ENCODE measurements at regions not wholly inside any gene's neighbourhood (a gene's known extent, or its start where the extent isn't known, plus 50 kb on each side); places are given as distances from the start of the nearest gene placed in this dataset.
"Not testable (repeated sequence)": the region's sequence is repeated elsewhere in the genome, so short reads cannot be mapped to it uniquely, and the experiment has no call there.

DNA sequence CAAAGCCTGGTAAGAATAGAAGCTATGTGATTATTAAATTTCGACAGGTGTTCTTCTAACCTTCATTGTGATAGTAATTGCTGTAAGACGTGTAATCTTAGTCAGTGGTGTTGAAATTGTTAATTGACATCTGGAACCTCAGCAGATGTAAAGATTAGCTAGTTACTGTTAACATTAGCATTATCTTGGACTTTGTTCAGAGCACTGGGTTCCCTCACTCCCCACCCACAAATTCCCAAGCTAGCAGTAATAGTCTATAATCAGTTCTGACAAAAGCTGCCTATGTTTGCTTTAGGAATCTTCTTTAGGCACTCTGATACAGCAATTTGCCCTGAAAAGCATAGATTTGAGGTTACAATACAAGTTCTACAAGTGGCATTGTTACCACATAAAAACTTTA is 233.7 kb downstream of the EN1 start:
- no peak for DNase-seq (ENCODE audit: low read depth in 2 of 2)

DNA sequence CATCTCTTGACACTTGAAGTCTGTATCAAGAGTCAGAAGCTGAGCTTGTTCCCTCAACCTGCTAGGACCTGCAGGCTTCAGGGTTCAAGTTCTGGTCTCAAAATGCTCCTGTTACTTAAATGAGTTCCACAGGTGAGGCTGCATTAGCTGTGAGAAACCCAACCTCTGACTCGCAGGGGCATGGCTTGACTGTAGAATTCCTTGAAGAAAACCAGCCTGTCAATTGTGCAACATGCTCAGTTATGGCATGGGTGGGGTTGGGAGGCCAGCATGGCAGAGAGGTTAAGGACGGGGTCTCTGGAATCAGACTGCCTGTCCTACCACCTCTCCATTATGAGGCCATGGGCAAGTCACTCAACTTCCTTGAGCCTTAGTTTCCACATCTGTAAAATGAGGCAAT is 235.8 kb downstream of the EN1 start:
- DNase-seq (ENCODE audit: low read depth in 2 of 2): no peak

- DNase-seq (ENCODE audit: low read depth in 2 of 2): no peak
Observed at GRCh38 chr2:118609138-118609537, 238.3 kb downstream of the EN1 start.

GRCh38 chr2:118607641-118608040 is 239.8 kb downstream of the EN1 start:
- DNase-seq (ENCODE audit: low read depth in 2 of 2): no peak

DNA sequence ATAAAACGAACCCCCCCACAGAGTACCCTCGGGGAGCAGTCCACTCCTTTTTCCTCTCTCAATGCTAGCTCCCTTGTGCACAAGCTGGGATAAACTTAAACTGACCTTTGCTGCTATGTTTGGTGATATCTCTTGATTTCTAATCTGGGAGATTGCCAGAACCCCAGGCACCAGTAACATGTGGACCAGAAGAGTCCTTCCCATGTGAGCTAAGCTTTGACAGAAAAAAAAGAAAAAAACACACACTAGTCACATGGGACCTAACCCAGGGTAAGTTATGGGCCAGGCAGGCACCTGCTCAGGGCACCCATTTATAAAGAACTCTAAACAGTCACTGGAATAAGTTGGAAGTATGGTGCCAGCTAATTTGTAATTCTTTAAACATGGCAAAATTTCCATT is 242.6 kb downstream of the EN1 start:
- no peak for DNase-seq (ENCODE audit: low read depth in 2 of 2)

GRCh38 chr2:118604371-118604770 is 243.1 kb downstream of the EN1 start:
- DNase-seq (ENCODE audit: low read depth in 2 of 2): no peak

DNA sequence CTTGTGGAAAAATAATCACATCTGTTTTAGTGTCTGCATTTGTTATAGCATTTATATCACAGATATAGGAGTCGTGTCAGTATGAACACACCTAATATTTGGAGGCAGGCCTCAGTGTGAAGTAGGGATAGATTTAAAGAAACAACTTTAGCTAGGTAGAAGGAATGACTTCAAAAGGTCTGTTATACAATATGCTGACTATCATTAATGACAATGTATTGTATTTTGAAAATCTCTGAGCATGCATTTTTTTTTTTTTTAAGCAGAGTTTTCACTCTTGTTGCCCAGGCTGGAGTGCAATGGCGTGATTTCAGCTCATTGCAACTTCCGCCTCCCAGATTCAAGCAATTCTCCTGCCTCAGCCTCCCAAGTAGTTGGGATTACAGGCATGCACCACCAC is 248.3 kb downstream of the EN1 start:
- no peak for DNase-seq (ENCODE audit: low read depth in 2 of 2)

DNA sequence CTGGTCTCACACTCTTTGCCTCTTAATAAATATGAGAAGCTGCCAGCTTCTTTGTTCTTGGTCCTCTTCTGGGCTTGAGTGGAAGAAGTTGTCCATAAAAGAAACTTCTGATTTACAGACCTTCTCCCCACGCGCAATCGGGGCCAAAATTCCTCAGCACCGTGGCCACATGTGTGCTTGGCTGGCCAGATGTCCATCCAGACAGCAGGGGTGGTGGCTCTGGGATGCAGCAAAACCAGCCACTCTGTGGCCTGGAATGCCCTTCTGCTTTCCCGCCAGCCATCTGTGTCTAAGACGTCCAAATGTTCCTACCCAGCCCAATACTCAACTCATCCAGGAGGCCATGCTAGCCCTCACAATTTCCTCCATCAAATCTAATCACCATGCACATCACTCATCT is 250.8 kb downstream of the EN1 start:
- no peak for DNase-seq (ENCODE audit: low read depth in 2 of 2)

DNA sequence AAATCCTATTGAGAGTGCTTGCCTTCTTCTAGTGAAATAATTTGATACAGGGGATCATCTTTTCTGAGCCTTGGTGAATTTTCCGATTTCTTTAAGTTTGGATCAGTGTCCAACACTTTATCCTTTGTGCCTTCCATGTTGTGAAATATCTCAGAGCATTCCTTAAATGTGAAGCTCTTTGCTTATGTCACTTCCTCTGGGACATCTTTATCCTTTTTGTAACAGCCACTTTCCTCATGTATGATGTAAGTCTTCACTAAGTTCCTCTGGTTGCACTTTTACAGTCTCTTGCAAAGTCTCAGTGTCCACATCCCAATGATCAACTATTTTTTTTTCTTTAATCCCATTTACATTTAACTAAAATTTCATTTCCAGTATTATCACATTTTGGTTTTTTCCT is 254.2 kb downstream of the EN1 start:
- DNase-seq (ENCODE audit: low read depth in 2 of 2): no peak

GRCh38 chr2:118591223-118591622 is 256.2 kb downstream of the EN1 start:
- DNase-seq (ENCODE audit: low read depth in 2 of 2): no peak

DNA sequence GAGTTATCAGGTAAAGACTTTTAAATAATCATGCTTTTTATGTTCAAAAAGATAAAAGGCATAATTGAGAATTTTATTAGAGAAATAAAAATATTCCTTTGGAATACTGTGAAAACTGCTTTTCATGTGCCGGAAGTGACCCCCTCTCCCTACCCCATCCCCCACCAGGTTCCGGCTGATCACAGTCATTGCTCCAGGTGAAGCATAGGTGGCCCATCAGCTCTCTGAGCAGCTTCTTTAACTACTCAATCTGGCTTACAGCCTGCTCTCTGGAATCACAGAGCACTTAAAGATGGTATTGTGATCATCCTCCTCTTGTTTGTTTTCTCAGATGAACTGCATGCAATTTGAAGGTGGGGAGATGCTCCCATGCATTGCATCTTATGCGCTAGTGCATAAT is 257.7 kb downstream of the EN1 start:
- no peak for DNase-seq (ENCODE audit: low read depth in 2 of 2)

DNA sequence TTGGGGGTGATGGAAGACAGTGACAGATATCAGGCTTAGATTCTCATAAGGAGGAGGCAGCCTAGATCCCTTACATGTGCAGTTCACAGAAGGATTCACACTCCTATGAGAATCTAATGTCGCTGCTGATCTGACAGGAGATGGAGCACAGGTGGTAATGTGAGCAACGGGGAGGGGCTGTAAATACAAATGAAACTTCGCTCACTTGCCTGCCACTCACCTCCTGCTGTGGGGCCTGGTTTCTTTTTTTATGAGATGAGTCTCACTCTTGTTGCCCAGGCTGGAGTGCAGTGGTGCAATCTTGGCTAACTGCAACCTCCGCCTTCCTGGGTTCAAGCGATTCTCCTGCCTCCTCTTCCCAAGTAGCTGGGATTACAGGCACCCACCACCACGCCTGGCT is 258.6 kb downstream of the EN1 start:
- DNase-seq (ENCODE audit: low read depth in 2 of 2): no peak

DNA sequence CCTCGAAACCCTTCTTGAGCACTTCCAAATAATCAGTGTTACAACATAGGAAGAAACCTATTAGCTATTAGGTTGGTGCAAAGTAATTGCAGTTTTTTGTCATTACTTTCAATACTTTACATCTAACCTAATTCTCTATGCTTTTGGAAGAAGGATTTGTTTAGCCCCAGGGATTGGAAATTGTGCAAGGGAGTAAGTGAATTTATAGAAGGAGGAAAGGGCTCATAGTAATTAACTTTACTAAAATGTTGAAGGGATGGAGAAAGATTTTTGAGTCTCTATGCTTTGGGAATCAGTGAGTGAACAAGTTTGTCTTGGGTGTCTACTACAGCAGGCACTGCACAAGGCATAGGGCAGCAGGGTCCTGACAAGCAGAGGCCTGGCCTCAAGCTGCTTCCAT is 261.1 kb downstream of the EN1 start:
- no peak for DNase-seq (ENCODE audit: low read depth in 2 of 2)

- DNase-seq (ENCODE audit: low read depth in 2 of 2): no peak
Observed at GRCh38 chr2:118584877-118585276, 262.6 kb downstream of the EN1 start.

DNA sequence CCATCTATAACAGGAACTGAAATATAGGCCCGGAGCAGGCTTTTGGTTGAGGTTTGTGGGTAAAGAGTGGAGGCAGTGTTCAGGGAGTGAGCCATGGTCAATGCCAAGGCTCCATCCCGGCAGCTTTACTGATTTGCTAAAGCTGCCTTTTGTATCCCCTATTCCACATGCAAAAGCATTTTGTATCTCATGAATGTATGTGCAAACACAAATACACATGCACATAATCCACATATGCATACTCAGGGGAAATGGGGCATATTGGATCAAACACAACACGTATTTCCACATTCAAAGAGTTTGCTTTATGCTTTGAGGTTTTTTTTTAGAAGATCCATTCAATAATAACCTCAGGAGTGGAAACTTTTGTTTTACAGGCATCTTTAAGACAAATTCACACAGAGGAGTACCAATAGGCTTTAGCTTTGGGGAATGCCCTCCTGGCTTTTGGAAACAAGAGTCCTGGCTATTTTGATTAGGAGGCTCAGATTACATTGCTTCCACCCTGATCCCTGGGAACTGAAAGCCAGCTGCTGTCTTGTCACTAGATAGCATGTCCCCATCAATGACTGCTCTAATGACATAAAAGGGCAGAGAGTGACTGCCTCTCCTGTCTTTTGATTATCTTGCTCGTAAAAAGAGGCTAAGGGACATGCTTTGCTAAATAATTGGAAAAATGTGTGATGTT is 263.2 kb downstream of the EN1 start:
- DNase-seq (ENCODE audit: low read depth in 2 of 2): no peak

- no peak for DNase-seq (ENCODE audit: low read depth in 2 of 2)
Observed at GRCh38 chr2:118582058-118582457, 265.4 kb downstream of the EN1 start.

- DNase-seq (ENCODE audit: low read depth in 2 of 2): no peak
Observed at GRCh38 chr2:118580651-118581050, 266.8 kb downstream of the EN1 start.

DNA sequence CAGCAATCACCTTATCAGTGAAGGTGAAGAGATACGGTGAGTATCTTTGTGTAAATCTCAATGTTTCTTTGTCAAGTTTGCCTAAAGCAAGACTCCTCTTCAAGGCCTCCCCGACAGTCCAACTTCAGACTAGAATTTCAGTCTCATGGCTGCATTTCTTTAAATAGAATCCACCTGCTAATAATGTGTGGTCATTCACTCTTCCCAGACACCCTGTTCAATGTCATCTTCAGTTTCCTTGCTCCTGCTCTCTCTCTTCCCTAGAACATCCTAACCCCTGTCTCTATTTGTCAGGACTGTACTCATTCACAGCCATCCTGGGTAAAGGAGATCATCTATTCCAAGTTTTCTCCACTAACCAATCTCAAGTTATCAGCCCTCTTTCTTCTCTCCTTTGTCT is 267.3 kb downstream of the EN1 start:
- DNase-seq (ENCODE audit: low read depth in 2 of 2): no peak

DNA sequence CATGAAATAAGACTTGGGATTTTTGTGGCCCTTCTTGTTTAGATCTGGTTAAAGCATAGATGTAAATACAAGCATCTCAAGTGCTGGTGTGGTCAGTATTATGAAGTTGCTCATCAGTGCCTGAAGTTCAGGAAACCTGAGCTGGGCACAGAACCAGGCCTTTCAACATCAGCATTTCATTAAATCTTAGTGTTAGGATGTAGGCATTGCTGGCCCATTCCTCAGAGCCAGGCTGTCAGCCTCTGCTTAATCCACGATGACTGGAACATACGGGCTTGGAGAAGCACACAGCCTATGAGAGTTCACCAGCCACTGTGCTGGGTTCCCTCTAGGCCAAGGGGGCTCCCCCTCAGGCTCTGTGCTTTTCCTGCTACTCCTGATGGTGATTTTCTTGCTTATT is 270.2 kb downstream of the EN1 start:
- no peak for DNase-seq (ENCODE audit: low read depth in 2 of 2)

DNA sequence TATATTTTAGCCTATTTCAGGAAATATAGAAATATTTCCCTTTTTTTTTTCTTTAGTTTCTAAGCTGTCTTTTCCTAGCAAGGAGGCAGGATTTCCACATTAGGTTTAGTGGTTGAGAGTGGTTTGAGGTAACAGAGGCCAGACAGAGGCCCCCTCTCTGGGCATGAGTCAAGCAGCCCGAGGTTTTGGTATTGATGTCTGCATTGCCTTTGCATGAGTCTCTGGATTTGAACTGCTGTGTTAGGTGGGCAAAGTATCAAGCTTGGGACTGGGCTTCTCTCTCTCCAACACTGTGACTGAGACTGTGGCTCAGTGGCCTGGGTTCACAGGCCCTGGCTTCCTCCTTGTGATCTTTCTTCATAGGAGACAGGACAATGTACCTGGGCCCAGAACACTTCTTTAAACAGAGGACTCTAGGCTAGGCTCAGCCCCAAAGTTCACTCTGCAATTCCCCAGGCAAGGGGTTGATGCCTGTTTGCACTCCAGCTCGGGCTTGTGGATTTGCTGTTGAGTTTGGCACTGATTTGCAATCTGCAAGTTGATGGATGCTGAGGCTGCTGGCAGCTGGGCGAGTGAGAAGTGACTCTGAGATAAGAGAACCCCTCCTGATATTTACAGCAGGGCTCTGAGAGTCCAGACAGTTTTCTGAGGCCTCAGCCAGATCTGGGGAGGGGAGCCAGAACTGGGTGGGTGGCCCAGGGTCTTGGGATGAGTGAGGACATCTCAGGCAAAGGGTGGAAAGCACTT is 271.2 kb downstream of the EN1 start:
- DNase-seq (ENCODE audit: low read depth in 2 of 2): no peak

DNA sequence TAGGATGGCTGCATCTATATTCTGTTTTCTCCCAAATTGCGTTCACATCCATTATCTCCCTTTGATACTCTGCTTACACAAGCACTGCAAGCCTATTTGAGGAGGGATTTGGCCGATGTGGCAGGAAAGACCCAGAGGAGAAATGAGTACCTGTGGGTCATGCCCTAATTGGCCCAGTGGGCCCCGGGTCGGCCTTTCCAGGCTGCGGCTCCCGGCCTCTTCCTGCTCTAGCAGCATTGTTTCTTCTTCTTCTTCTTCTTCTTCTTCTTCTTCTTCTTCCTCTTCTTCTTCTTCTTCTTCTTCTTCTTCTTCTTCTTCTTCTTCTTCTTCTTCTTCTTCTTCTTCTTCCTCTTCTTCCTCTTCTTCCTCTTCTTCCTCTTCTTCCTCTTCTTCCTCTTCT is 275.1 kb downstream of the EN1 start:
- DNase-seq (ENCODE audit: low read depth in 2 of 2): not testable (repeated sequence)

GRCh38 chr2:118569876-118570535 is 277.4 kb downstream of the EN1 start:
- no peak for DNase-seq (ENCODE audit: low read depth in 2 of 2)

DNA sequence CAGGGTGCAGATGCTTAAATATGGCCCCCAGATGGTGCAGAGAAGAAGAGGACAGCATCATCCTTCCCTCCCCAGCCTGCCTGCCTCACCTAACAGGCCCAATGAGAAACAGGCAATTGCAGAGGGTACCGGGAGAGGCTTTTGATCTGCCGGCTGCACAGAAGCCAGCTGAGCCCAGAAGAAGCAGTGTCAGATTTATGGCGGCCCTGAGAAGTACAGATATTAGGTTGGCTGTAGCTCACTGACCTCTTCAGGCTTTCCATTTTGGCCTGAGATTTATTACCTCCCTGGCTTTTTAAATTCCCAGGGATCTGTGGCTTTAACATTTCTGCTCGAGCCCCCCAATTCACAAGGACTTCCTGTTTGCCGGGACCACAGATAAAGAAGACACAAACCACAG is 278.7 kb downstream of the EN1 start:
- no peak for DNase-seq (ENCODE audit: low read depth in 2 of 2)

All from stimulated activated CD8-positive, alpha-beta memory T cell treated with anti-CD3 and anti-CD28 coated beads, Interleukin-15, amount 100 ng/mL, for 48 hours (primary cell).